Gastrocnemius medialis (tissue), 4 donors: ENCODE measurements at regions not wholly inside any gene's neighbourhood (a gene's known extent, or its start where the extent isn't known, plus 50 kb on each side); places are given as distances from the start of the nearest gene placed in this dataset.

Experiments
- CTCF ChIP-seq, 5 experiments: fragments of 450-650 bp in 3 of 5; fragments of 200-600 bp in 2 of 5; sonication (generic) in 2 of 5; IDR thresholded peaks in 4 of 5; conservative IDR thresholded peaks in 1 of 5; 1 replicate in 4 of 5; 2 replicates in 1 of 5; pipeline ENCODE4 v1.5.1; 2016 to 2019; ENCODE audit warnings: antibody characterized with exemption in 5 of 5, mild to moderate bottlenecking in 3 of 5, moderate library complexity in 3 of 5
- POLR2A ChIP-seq, 2 donors: fragments of 450-650 bp; IDR thresholded peaks; one replicate each; pipeline ENCODE4 v1.6.1; 2017; ENCODE audit warnings: antibody characterized with exemption in 2 of 2, mild to moderate bottlenecking in 2 of 2, moderate library complexity in 2 of 2

DNA sequence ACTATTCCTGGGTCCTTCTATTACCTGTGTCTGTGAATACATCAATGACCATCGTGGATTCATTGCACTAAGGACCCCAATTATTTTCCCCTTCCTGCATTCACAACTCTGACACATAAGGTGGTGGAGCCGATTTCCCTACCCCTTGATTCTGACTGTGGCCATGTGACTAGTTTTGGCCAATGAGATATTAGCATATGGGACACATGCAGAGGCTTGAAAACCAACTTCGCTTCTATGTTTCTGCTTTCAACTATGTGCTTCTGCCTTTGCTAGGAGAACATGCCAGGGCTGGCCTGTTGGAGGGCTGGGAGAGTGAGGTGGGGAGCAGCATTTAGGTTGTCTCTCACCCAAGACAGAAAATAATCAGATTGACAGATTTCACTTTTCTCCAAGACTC is 483.1 kb upstream of the JAG1 start:
- TF ChIP-seq CTCF (IDR thresholded peaks at IDR 0.05 in 4 of 5, conservative IDR thresholded peaks at IDR 0.05 in 1 of 5) (no peak), POLR2A (IDR thresholded peaks at IDR 0.05) (no peak)
